ENCODE measurements at regions not wholly inside any gene's neighbourhood (a gene's known extent, or its start where the extent isn't known, plus 50 kb on each side); places are given as distances from the start of the nearest gene placed in this dataset.

DNA sequence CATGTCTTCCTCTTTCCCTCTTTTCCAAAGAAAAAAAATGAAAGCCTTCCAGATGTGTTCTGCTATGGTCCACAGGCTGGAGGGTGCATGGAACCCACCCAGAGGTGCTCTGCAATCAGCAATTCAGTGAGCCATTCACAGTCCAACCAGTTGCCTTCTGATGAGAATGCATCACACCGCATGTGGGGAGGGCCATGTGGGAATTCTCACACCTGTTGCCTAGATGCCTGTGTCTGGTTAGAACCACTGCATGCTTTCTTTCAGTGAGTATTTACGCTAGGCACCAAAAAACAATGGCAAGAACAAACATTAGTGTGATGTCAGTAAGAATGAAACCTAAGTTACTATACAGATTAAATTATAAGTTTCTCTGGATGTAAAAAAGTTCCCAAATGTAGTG is 311.6 kb upstream of the CDYL start:
- DNase-seq: no peak
- H3K4me2 ChIP-seq (ENCODE audit: low read depth, low read length, poor library complexity, severe bottlenecking): no peak overlapping the region
- no peak overlapping the region for H3K4me3 ChIP-seq (ENCODE audit: low read length)
- no peaks in the 10 kb centered on the region for H3K4me1 ChIP-seq (ENCODE audit: low read length)
- no peak overlapping the region for H2AFZ ChIP-seq (ENCODE audit: low read length)
- no peaks in the 10 kb centered on the region for H3K9me2 ChIP-seq (replicated peaks; ENCODE audit: insufficient read depth, low read length)
- no peaks in the 10 kb centered on the region for H3K79me2 ChIP-seq (ENCODE audit: low read length)
- H4K20me1 ChIP-seq (ENCODE audit: insufficient read depth, low read depth, low read length): no peaks in the 10 kb centered on the region
- H3K27me3 ChIP-seq (ENCODE audit: low read length): no peaks in the 10 kb centered on the region
- no peak overlapping the region for H3K9ac ChIP-seq (ENCODE audit: low read length)
- H3K27ac ChIP-seq (ENCODE audit: low read length): no peak overlapping the region
- no peaks in the 10 kb centered on the region for H3K9me3 ChIP-seq (ENCODE audit: low read length)
- no peaks in the 10 kb centered on the region for H3K36me3 ChIP-seq (ENCODE audit: insufficient read depth, low read length)

DNA sequence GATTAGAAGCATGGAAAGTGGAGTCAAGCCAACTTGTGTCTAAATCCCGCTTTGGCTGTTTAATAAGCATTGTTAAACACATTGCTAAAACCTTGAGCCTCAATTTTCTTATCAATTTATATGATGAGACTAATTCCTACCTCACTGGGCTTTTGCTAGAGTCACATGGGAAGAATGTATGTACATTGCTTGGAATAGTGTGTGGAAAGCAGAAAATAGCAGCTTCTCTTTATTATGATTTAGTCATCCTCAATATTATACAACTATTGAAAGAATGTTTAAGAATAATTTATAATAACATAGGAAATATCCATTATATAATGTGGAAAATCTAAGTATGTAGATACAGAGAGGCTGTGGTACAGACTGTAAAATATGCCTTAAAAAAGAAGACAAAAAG is 313.0 kb upstream of the CDYL start:
- H3K27me3 ChIP-seq (ENCODE audit: low read length): no peaks in the 10 kb centered on the region
- no peaks in the 10 kb centered on the region for H3K9me2 ChIP-seq (replicated peaks; ENCODE audit: insufficient read depth, low read length)
- no peaks in the 10 kb centered on the region for H3K79me2 ChIP-seq (ENCODE audit: low read length)
- H3K27ac ChIP-seq (ENCODE audit: low read length): no peak overlapping the region
- H3K9me3 ChIP-seq (ENCODE audit: low read length): no peaks in the 10 kb centered on the region
- no peak overlapping the region for H3K9ac ChIP-seq (ENCODE audit: low read length)
- no peaks in the 10 kb centered on the region for H3K4me1 ChIP-seq (ENCODE audit: low read length)
- H4K20me1 ChIP-seq (ENCODE audit: insufficient read depth, low read depth, low read length): no peaks in the 10 kb centered on the region
- no peak overlapping the region for H3K4me3 ChIP-seq (ENCODE audit: low read length)
- no peak overlapping the region for H2AFZ ChIP-seq (ENCODE audit: low read length)
- H3K36me3 ChIP-seq (ENCODE audit: insufficient read depth, low read length): no peaks in the 10 kb centered on the region
- no peak overlapping the region for H3K4me2 ChIP-seq (ENCODE audit: low read depth, low read length, poor library complexity, severe bottlenecking)
- DNase-seq: no peak

GRCh38 chr6:4460586-4461475 is 315.4 kb upstream of the CDYL start:
- no peaks in the 10 kb centered on the region for H3K27me3 ChIP-seq (ENCODE audit: low read length)

DNA sequence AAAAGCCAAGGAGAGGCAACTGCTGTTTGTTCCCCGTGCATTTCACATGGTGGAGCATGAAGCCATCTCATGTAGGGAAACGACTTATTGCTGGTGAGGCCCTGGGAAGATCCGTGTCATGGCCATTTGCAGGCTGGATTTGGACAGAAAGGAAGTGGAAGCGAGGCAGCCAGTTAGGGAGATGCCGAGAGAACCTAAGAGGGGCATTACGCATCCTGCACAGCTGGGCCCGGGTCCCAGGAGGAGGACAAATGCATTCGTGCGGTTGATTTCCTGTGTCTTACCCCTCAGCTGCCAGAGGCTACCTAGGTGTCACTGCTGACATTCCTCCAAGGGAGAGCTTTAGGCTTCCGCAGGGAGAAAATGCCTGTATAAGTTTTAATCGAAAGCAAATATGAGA is 316.2 kb upstream of the CDYL start:
- no peak overlapping the region for H2AFZ ChIP-seq (ENCODE audit: low read length)
- no peak overlapping the region for H3K27ac ChIP-seq (ENCODE audit: low read length)
- no peaks in the 10 kb centered on the region for H3K36me3 ChIP-seq (ENCODE audit: insufficient read depth, low read length)
- no peaks in the 10 kb centered on the region for H4K20me1 ChIP-seq (ENCODE audit: insufficient read depth, low read depth, low read length)
- H3K79me2 ChIP-seq (ENCODE audit: low read length): no peaks in the 10 kb centered on the region
- H3K4me3 ChIP-seq (ENCODE audit: low read length): no peak overlapping the region
- no peaks in the 10 kb centered on the region for H3K4me1 ChIP-seq (ENCODE audit: low read length)
- no peak overlapping the region for H3K4me2 ChIP-seq (ENCODE audit: low read depth, low read length, poor library complexity, severe bottlenecking)
- H3K9me3 ChIP-seq (ENCODE audit: low read length): no peaks in the 10 kb centered on the region
- DNase-seq: no peak
- H3K27me3 ChIP-seq (ENCODE audit: low read length): no peaks in the 10 kb centered on the region
- no peak overlapping the region for H3K9ac ChIP-seq (ENCODE audit: low read length)
- no peaks in the 10 kb centered on the region for H3K9me2 ChIP-seq (replicated peaks; ENCODE audit: insufficient read depth, low read length)

More at GRCh38 chr6:4460586-4461475, 315.4 kb upstream of the CDYL start:
- Histone ChIP-seq H3K9me2 (replicated peaks; ENCODE audit: insufficient read depth, low read length) (no peaks in the 10 kb centered on the region), H3K36me3 (ENCODE audit: insufficient read depth, low read length) (no peaks in the 10 kb centered on the region), H3K4me2 (ENCODE audit: low read depth, low read length, poor library complexity, severe bottlenecking) (no peak overlapping the region), H3K4me3 (ENCODE audit: low read length) (no peak overlapping the region), H2AFZ (ENCODE audit: low read length) (no peak overlapping the region), H3K27ac (ENCODE audit: low read length) (no peak overlapping the region), H3K79me2 (ENCODE audit: low read length) (no peaks in the 10 kb centered on the region), H3K9ac (ENCODE audit: low read length) (no peak overlapping the region), H4K20me1 (ENCODE audit: insufficient read depth, low read depth, low read length) (no peaks in the 10 kb centered on the region), H3K9me3 (ENCODE audit: low read length) (no peaks in the 10 kb centered on the region), H3K4me1 (ENCODE audit: low read length) (no peaks in the 10 kb centered on the region)
- DNase-seq: no peak

- no peaks in the 10 kb centered on the region for H3K79me2 ChIP-seq (ENCODE audit: low read length)
- H3K9me3 ChIP-seq (ENCODE audit: low read length): no peaks in the 10 kb centered on the region
- no peaks in the 10 kb centered on the region for H3K9me2 ChIP-seq (replicated peaks; ENCODE audit: insufficient read depth, low read length)
- no peaks in the 10 kb centered on the region for H3K27me3 ChIP-seq (ENCODE audit: low read length)
- H3K4me1 ChIP-seq (ENCODE audit: low read length): no peaks in the 10 kb centered on the region
- DNase-seq: no peak
- H2AFZ ChIP-seq (ENCODE audit: low read length): no peak overlapping the region
- no peak overlapping the region for H3K4me3 ChIP-seq (ENCODE audit: low read length)
- no peak overlapping the region for H3K4me2 ChIP-seq (ENCODE audit: low read depth, low read length, poor library complexity, severe bottlenecking)
- no peaks in the 10 kb centered on the region for H4K20me1 ChIP-seq (ENCODE audit: insufficient read depth, low read depth, low read length)
- H3K27ac ChIP-seq (ENCODE audit: low read length): no peak overlapping the region
- H3K9ac ChIP-seq (ENCODE audit: low read length): no peak overlapping the region
- H3K36me3 ChIP-seq (ENCODE audit: insufficient read depth, low read length): no peaks in the 10 kb centered on the region
Measured at GRCh38 chr6:4459032-4459431, 317.2 kb upstream of the CDYL start.

DNA sequence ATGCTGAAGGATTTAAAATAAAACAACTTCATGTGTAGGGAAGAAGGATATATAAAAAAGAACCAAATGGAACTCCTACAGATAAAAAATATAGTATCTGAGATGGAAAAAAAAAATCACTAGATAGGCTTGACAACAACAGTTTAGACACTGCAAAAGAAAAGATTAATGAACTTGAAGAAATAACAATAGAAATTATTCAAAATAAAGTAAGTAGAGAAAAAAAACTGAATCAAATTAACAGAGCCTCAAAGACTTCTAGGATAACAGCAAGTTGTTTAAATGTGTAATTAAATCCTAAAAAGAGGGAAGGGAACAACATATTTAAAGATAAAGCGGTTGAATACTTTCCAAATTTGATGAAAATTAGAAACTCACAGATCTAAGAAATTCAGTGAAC is 316.3 kb upstream of the ECI2 start:
- H3K4me1 ChIP-seq (ENCODE audit: low read length): no peaks in the 10 kb centered on the region
- no peaks in the 10 kb centered on the region for H4K20me1 ChIP-seq (ENCODE audit: insufficient read depth, low read depth, low read length)
- no peaks in the 10 kb centered on the region for H3K27me3 ChIP-seq (ENCODE audit: low read length)
- DNase-seq: no peak
- H3K9me3 ChIP-seq (ENCODE audit: low read length): no peaks in the 10 kb centered on the region
- no peak overlapping the region for H3K9ac ChIP-seq (ENCODE audit: low read length)
- no peaks in the 10 kb centered on the region for H3K36me3 ChIP-seq (ENCODE audit: insufficient read depth, low read length)
- H3K4me2 ChIP-seq (ENCODE audit: low read depth, low read length, poor library complexity, severe bottlenecking): no peak overlapping the region
- H3K4me3 ChIP-seq (ENCODE audit: low read length): no peak overlapping the region
- H2AFZ ChIP-seq (ENCODE audit: low read length): no peak overlapping the region
- H3K79me2 ChIP-seq (ENCODE audit: low read length): no peaks in the 10 kb centered on the region
- H3K27ac ChIP-seq (ENCODE audit: low read length): no peak overlapping the region
- H3K9me2 ChIP-seq (replicated peaks; ENCODE audit: insufficient read depth, low read length): no peaks in the 10 kb centered on the region

- no peaks in the 10 kb centered on the region for H4K20me1 ChIP-seq (ENCODE audit: insufficient read depth, low read depth, low read length)
- no peaks in the 10 kb centered on the region for H3K4me1 ChIP-seq (ENCODE audit: low read length)
- H3K79me2 ChIP-seq (ENCODE audit: low read length): no peaks in the 10 kb centered on the region
- H3K36me3 ChIP-seq (ENCODE audit: insufficient read depth, low read length): no peaks in the 10 kb centered on the region
- no peak overlapping the region for H3K27ac ChIP-seq (ENCODE audit: low read length)
- no peak overlapping the region for H3K4me2 ChIP-seq (ENCODE audit: low read depth, low read length, poor library complexity, severe bottlenecking)
- H2AFZ ChIP-seq (ENCODE audit: low read length): no peak overlapping the region
- DNase-seq: no peak
- no peaks in the 10 kb centered on the region for H3K9me3 ChIP-seq (ENCODE audit: low read length)
- H3K9ac ChIP-seq (ENCODE audit: low read length): no peak overlapping the region
- H3K4me3 ChIP-seq (ENCODE audit: low read length): no peak overlapping the region
- no peaks in the 10 kb centered on the region for H3K27me3 ChIP-seq (ENCODE audit: low read length)
- no peaks in the 10 kb centered on the region for H3K9me2 ChIP-seq (replicated peaks; ENCODE audit: insufficient read depth, low read length)
Measured at GRCh38 chr6:4451081-4451480, 315.7 kb upstream of the ECI2 start.

DNA sequence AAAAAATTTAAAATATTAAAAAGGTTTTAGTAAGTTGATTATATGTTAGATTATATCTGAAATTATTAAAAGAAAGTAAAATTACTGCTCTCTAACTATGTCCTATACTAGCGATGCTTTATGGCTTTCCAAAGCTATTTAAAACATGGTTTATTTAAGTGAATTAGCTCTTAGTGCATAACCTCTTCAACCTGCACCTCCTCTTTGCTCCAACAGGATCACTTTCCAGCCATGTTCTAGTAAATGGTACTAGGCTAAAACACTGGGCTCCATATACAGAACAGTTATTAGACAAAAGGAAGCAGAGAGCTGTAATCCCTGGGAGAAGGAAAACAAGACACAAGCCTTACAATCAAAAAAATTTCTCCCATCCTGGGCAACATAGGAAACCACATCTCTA is 314.9 kb upstream of the ECI2 start:
- H3K27me3 ChIP-seq (ENCODE audit: low read length): no peaks in the 10 kb centered on the region
- H3K4me1 ChIP-seq (ENCODE audit: low read length): no peaks in the 10 kb centered on the region
- no peaks in the 10 kb centered on the region for H3K36me3 ChIP-seq (ENCODE audit: insufficient read depth, low read length)
- H2AFZ ChIP-seq (ENCODE audit: low read length): no peak overlapping the region
- H3K79me2 ChIP-seq (ENCODE audit: low read length): no peaks in the 10 kb centered on the region
- H3K9me3 ChIP-seq (ENCODE audit: low read length): no peaks in the 10 kb centered on the region
- H3K4me3 ChIP-seq (ENCODE audit: low read length): no peak overlapping the region
- H3K9me2 ChIP-seq (replicated peaks; ENCODE audit: insufficient read depth, low read length): no peaks in the 10 kb centered on the region
- no peaks in the 10 kb centered on the region for H4K20me1 ChIP-seq (ENCODE audit: insufficient read depth, low read depth, low read length)
- H3K9ac ChIP-seq (ENCODE audit: low read length): no peak overlapping the region
- H3K4me2 ChIP-seq (ENCODE audit: low read depth, low read length, poor library complexity, severe bottlenecking): no peak overlapping the region
- DNase-seq: no peak
- no peak overlapping the region for H3K27ac ChIP-seq (ENCODE audit: low read length)
